Activated CD4-positive, alpha-beta T cell treated with anti-CD3 and anti-CD28 coated beads, Interleukin-2, Interleukin-4, amounts not matched to agents 100 ng/mL and 50 ng/mL, durations not matched to agents 16 hours and 8 hours (primary cell): ENCODE measurements at regions not wholly inside any gene's neighbourhood (a gene's known extent, or its start where the extent isn't known, plus 50 kb on each side); places are given as distances from the start of the nearest gene placed in this dataset.

Experiments
- DNase-seq: peaks from one replicate; pipeline ENCODE4 v3.0.0-alpha.2; 2020; ENCODE audit warnings: low spot score

DNA sequence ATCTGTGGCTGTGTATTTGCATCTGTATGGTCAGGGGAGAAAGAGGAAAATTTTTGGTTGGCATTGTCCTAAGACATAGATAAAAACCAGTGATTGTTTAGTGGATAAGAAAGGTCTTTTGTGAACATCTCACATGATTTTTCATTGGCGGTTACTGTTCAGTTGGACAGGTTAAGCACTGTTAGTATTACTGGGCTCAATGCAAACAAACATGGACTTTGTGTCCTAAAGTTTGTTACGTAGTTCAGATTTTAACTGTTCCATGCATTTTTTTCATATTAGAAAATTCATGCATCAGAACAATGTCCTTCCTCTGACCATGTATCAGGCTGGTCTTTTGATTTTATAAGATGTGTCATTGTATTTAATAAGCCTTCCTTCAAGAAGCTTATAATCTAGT, 368.0 kb downstream of the MEIS1 start:
- DNase-seq: no peak

DNA sequence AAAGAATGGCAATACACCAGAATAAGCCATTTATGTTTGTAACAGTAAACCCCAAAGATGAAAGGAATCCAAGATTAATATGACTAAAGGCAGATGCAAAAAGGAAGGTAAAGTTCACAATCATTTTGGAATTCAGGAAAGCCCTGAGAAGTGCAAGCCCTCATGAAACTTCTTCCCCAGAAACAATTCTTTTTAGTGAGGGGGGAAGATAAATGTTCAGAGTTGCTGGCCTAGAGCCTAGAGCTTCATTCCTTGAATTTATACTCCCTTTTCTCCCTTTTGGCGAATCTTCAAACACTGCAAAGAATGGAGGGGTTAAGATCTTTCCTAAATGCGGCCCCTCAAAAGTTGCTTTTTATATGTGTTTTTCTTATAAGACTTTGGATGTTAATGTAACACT, 368.8 kb downstream of the MEIS1 start:
- DNase-seq: no peak

DNA sequence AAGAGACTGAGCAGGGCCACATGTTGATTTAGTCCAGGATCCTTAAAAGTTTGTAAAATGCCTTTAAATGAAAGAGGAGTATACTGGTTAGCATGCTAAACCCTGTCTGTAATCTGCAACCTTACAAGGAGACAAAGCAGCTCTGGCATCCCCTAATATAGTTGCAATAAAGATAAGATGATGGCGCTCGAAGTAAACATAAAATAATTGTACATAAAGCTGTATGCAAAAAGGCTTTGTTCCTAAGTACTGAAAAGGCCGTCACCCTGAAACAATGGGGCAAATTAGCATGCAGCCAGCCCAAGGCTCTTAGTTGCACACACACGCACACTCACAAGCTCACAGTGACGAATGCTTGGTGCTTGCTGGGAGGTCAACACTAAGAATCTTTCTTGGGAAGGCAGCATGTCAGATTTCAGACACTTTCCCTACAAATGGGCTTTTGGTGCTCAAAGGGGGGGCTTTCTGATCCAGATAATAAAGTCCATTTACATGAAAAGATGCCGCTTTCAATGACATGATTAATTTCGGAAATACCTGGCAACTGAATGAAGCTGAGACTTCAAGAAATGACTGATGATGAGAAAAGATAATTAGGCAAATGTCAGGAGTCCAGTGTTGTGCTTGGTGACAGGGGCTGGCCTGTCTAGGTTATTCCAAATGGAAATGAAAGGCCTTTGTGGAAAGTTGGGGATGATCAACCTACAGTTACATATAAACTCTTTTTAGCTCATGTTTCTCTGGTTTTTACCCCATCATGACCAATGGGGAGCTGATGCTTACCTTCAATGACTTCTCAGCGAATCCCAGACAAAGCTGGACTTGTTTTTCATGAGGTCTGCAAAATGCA, 370.3 kb downstream of the MEIS1 start:
- no peak for DNase-seq

DNA sequence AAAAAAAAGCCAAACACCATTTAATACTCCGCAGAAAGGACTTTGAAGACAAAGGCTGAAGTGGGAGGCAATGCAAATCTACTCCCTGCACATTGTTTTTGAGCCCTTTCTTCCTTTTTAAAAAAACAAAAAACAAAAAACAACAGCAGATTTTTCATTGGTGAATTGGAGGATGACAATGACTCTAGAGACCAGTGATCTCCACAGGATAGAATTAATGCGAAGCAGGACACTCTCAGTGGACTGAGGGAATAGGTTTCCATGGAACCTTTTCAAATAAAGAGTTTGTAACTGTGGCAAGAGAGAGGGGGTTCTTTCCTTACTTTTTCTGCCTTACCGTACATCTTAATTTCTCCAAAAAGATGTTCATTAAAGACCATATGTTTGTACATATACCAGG, 371.0 kb downstream of the MEIS1 start:
- DNase-seq: no peak

DNA sequence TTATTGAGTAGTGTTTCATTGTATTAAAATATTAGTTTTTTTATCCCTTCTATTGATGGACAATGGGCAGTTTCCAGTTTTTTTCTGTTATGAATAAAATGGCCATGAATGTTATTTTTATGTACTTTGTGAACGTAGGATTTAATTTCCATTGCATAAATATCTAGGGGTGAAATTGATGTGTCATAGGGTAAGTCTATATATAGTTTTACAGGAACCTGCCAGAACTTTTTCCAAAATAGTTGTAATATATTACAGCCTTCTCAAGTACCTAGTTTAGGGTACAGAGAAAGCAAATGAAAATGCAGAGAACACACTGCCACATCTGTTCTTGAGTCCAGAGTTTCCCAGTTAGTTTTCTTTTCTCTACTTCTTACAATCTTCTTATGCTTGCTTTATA, 378.6 kb downstream of the MEIS1 start:
- DNase-seq: no peak

DNA sequence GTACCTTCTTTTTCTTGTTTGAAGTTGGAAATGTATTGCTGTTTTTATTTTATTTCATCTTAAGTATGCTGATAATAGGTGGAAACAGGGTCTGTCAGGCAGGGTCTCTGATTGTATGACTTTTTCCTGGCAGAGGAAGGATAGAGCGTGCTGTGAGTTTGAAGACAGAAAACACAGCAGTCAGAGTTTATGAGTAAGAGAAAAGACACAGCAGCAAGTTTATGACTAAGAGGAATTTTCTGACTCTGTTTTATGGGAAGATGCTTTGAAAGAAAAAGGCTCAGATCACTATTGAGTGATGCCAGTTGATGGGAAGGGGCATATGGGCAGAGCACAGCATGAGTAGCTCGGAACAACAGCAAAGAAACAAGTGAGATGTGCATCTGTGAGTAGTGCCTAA, 379.1 kb downstream of the MEIS1 start:
- DNase-seq: no peak

DNA sequence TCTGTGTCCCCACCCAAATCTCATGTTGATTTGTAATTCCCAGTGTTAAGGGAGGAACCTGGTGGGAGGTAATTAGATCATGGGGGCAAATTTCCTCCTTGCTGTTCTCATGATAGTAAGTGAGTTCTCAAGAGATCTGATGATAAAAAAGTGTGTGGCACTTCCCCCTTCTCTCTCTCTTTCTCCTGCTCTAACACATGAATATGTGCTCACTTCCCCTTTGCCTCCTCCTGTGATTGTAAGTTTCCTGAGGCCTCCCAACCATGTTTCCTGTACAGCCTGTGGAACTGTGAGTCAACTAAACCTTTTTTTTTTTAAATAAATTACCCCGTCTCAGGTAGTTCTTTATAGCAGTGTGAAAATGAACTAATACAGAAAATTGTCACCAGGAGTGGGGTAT, 380.0 kb downstream of the MEIS1 start:
- DNase-seq: no peak

DNA sequence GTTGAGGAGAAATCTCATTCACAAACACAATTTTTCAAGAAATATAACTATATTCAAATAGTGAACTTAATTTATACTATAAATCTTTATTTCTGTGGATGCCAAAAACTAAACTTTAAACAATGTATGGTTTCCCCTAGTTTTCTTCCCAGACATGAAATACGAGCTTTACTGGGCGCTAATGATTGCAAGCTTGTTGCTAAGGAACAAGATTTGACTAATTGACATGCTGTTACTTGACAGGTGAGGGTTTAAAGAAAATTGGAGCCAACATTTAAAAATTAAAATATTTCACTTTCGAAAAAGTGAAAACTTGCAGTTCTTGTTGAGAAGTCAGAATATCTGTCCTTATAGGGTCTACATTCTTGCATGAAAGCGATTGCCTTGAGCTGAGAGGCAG, 381.0 kb downstream of the MEIS1 start:
- DNase-seq: no peak

DNA sequence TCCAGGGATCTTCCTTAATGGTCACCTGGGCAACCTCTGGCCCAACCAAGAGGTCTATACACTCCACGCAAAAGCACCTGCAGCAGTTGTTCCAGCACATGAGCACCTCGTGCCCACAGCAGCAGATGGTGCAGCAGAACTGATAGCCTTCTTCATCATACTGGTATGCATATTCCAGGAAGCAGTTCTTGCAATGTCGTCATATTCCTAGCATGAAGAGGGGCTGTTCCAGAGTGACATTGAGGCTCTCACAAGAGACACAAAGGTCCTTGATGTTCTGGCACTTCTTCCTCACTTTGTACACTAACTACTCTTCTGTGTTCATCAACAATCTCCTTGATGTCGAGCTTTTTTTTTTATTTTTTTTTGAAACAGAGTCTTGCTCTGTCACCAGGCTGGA, 386.2 kb downstream of the MEIS1 start:
- DNase-seq: no peak

DNA sequence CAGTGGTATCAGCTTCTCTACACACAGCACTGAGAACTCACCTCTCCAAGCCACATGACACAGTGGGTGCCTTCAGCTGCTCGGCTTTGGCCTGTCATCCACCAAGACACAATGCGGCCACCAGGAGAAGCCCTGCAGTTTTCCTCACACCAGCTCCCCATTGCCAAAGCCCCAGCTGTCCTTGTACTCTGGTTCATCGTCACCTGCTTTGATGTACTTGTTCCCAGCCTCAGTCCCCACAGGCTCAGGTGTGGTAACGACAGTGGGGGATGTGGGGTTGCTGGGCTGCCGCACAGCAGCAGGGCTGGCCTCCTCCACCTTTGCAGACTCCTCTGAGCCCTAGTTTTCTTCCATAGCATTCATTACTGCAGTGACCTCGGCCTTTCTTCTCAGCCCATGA, 387.3 kb downstream of the MEIS1 start:
- DNase-seq: no peak

DNA sequence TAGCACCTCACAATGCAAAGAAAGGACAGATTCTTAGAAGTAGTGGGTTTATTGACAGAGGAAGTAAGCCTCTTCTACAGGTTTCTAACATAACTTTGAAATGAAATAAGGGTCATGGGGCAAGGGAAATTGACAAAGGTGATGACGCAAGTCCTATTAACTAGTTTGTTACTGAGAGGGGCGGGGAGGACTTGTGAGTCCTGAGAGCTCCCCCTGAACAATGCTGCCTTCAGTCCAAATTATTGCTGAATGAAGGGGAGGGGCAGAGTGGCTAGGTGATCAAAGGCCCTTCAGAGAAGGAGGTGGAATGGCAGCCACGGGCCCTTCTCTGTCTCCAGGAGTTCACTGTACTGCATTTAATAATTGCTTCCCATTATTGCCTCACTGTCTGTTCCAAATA, 390.0 kb downstream of the MEIS1 start:
- DNase-seq: no peak

DNA sequence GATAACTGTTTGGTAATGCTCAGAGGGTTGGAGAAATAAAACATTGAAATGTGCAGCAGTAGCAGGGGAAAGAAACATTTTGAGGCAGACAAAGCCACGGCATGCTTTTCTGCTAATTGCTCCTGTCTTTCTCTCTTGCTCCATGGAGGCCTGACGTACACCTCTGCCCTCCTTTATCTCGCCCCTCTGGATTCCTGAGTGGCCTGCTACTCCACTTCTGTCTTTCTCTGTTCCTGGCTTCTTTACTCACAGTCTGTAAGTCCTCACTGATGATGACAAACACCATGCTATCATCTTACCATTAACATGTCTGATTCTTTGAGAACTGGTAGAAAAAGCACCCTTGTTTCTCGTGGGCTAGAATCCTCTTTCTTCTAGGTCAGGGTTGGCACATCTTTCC, 392.9 kb downstream of the MEIS1 start:
- DNase-seq: no peak

DNA sequence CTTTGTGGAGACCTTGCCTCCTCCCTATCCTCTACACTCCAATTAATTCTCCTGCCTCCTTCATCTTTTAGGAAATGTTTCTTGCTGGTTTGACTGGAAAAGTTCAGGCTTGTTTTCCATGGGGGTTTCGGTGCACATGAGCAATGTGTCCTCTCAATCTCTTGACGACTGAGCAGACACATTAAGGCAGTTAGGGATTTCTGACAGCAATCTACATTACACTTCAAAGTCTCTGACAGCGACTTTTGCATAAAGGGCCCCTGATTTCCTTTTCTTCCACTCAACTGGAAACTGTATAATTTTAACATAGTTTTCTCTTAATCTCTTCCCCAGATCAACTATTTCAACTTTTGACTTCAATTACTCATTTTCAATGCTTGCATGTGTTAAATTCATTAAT, 394.0 kb downstream of the MEIS1 start:
- no peak for DNase-seq

DNA sequence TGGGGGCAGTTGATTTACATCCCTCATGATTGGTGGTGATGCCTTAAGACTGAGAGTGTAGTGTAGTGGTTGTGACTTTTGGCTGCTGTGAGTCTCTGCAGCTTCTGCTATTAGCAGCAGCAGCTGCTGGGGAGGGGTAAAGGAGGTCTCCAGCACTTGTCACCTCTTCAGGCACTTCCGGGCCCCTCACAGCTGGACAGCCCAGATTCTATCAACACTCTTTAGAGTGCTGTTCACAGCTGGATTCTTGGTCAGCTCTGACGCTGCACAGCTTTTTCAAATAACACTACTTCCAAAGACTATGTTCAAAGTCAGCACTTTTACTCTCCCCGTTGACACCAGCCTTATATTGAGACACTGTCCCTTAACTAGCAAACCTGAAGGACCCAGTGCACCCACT, 396.0 kb downstream of the MEIS1 start:
- no peak for DNase-seq

DNA sequence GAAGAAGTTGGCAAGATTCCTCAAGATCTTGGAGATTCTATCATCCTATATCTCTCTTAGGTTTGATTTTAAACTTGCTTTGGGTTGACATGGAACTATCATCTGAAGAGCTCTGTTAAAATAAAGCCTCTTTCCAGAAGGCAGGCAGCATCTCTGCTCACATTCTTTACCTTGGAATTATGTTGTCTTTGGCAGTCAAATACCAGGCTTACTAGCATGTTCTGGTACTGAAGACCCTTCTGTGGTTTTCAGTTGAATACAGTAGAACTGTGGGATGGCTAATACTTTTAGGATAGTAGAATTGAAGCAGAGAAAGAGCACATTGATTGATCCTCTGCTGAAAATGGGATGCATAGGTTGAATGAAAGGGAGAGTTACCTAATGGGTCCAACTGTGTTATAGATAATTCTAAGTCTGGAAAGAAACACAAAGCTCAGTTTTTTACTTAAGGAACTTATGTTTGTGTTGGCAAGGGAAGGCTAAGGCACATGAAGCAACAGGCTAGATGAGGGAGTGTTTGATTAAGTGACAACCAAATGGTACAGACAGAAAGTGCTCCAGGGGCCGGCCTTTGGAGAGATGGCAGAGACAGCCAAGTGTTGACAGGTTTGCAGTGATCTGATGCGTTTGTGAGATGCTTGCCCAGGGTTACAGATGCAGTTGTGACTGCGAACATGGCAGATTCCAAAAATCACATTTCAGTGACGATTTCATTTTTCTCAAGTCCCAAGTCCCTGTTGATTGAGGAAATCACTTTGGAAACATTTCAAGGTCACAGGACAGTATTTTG, 397.9 kb downstream of the MEIS1 start:
- DNase-seq: no peak

DNA sequence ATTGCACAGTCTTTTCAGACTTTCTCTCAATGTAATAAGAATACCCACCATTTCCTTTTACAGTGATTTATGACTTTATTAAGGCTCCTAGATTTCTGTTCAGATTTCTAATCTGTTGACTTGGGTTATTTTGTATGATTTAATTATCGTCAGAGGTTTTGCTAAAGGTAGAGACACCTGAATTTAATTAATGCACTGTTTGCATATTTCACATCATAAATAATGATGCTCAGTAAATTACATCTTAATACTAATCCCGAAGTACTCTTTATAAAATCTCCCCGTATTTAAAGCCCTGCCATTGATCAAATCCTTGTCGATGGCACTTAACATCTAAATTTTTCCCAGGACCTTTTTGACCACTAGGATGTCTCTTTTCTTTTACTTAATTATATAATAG, 399.9 kb downstream of the MEIS1 start:
- no peak for DNase-seq

DNA sequence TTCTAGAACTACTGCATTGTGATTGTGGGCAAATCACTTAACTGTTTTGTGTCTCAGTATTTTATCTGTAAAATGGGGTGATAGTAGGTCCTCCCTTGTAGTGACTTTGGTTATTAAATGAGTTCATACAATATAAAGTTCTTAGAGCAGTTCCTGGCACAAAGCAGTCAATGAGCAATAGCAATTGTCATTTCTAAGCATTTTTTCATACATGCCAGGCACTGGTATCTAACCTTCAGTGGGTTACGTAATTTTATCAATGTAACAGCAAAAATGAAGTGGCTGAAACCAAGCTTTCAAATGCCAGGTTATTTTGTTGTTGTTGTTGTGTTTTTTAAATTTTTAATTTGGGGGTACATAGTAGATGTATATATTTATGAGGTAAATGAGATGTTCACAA, 401.9 kb downstream of the MEIS1 start:
- no peak for DNase-seq

DNA sequence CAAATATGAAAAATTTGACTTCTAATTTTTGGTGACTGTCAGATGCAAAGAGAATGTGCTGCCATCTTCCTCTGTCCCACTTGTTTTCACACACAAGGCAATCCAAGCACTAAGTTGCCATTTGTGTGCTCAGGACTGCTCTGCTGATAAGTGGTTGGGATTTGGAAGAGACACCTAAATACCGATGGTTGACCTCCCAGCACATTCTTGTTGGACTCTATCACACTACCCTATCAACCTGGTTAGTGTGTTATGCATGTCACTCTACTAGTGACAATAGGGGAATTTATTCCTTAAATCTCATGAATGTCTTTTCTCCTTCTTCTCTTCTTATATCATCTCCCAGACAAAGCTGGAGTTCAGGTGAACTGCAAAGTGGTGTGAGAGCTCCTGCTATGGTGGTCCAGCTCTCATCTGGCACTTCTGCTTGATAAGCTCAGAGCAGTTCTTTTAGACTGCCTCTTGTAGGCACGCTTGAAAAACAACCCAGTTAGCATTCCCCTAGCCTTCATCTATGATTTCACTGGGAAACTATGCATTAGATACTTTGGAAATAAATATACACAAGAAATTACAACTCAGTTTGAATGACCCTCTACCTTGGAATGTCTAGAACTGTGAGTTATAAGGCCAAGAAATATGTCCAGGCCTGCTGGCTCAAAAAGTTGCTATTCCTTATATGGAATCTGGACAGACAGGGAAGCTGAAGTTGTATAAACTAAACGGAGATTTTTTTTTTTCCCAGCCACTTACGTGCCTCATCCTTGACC, 404.8 kb downstream of the MEIS1 start:
- no peak for DNase-seq

DNA sequence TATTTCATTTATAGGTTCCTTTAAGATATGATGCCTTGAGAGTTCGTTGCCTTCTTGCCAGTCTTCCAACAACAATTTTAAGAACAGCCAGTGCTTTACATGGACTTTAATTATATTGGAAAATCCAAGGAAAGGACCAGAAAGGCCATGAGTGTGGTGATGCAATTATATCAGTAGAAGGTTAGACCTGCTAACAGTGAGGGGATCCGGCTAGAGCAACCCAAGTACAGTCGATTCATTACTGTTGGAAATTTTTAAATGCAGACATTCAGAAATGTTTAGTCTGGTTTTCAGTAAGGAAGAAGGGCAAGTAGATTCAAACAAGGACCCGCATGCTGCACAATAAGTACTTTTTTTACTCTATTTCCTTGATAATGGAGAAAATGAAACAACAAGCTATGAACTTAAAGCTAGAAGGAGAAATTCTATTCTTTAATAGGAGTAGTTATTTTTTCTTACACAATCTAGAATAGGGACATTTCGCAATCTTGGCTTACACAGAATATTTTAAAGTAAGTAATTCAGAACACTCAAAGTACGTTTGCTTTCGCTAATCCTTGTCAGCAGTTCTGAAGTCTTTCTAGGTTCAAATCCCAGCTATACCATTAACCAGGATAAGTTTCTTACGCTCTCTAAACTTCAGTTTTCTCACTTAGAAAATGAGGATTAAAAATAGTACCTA, 405.5 kb downstream of the MEIS1 start:
- DNase-seq: no peak

DNA sequence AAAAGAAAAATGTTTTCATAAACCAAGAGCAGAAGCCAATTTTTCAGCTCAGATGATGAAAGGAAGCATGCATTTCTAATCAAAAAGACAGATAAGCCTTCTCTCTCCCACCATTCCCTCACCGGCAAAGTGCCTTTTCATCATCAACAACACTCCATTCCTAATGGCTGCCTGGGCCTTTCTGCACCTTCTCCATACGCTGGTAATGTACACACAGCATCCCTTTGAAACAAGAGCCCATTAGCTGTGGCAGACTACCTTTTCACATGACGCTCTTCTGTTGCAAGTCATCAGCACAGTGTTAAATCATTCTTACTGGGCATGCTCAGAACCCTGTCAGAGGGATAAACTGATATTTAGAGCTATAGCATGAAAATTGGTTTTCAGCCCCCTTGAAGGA, 408.9 kb downstream of the MEIS1 start:
- DNase-seq: no peak

DNA sequence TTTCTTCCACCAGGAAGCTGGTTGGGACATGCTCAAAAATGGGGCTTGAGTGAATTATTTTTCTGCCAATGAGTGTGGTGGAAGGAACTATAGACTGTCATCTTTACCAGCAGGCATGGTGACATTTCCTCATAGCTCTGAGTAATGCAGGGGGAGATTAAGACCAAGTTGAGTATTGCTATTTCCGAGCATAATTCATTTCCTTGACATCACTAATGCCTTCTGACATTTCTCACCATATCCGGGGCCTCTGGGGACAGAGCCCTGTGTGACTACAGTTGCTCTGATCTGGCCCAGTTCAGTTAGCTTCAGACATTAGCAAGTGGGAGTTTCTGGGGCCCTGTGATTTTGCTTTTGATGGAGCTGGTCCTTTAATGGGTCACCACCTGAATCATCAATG, 410.4 kb downstream of the MEIS1 start:
- no peak for DNase-seq

DNA sequence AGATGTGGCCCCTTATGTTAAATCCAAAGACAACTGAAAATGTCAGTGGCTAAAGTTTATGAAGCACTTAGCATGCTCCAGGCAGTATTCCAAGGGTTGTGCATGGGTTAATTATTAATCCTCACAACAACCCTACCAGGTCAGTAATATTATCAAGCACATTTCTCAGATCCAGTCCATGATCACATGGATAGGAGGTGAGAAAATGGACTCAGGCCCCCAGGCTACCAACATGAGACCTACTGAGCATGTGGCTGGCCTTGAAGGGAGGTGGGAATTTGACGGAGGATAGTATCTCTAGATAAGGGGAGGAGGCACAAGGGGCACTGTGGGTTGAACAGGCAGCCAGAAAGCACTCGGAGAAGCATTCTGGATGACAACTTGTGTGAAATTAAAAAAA, 412.0 kb downstream of the MEIS1 start:
- DNase-seq: no peak
